Activated T-cell treated with anti-CD3 and anti-CD28 coated beads, Interleukin-2, amount 50 U/mL, for 4 hours (primary cell): ENCODE measurements at regions not wholly inside any gene's neighbourhood (a gene's known extent, or its start where the extent isn't known, plus 50 kb on each side); places are given as distances from the start of the nearest gene placed in this dataset.
"Not testable (repeated sequence)": the region's sequence is repeated elsewhere in the genome, so short reads cannot be mapped to it uniquely, and the experiment has no call there.

Source experiments
- ATAC-seq, 2 donors: fragments of 200-7000 bp; cut with Tn5 transposase; one replicate each; pipeline ENCODE4 v1.10.0; 2021
- DNase-seq: peaks from one replicate; pipeline ENCODE4 v3.0.0-alpha.2; 2020
- H3K27me3 Mint-ChIP-seq: one replicate; pipeline ENCODE4 v1.8.0; 2021; ENCODE audit warnings: low read depth, mixed read lengths
- H3K36me3 Mint-ChIP-seq: one replicate; pipeline ENCODE4 v1.8.0; 2022; ENCODE audit warnings: mixed read lengths; ENCODE audit not compliant: insufficient read depth
- H3K4me1 Mint-ChIP-seq: one replicate; pipeline ENCODE4 v1.8.0; 2021; ENCODE audit warnings: low read depth, mixed read lengths
- H3K4me3 Mint-ChIP-seq: one replicate; pipeline ENCODE4 v1.8.0; 2021; ENCODE audit warnings: mild to moderate bottlenecking, moderate library complexity, mixed read lengths
- H3K9me3 Mint-ChIP-seq: one replicate; pipeline ENCODE4 v1.8.0; 2021; ENCODE audit warnings: mixed read lengths

DNA sequence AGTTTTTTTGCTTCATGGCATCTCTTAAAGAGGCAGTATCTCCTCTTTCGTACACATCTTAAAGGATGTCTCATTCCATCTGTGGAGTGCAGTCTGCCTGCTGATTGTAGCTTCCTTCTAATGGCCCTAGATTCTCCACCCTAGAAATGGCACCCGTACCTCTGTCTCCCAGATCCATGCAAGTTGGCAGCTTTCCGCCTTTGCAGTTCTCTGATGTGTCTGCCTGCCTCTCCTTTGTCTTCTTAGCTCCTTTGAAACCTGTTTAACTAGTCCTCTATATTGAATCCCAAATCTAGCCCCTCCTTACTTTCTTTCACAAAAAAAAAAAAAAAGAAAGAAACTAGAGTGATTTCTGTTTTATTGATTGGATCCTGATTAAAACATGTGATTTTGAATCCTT, 1025.0 kb downstream of the ZPLD1 start:
- no peaks in the 10 kb centered on the region for H3K27me3 Mint-ChIP-seq
- ATAC-seq (no peak), DNase-seq (no peak)
- H3K4me3 Mint-ChIP-seq: no peak overlapping the region
- H3K9me3 Mint-ChIP-seq: peaks cover 5% of the 10 kb centered on the region
- no peaks in the 10 kb centered on the region for H3K36me3 Mint-ChIP-seq
- no peaks in the 10 kb centered on the region for H3K4me1 Mint-ChIP-seq

DNA sequence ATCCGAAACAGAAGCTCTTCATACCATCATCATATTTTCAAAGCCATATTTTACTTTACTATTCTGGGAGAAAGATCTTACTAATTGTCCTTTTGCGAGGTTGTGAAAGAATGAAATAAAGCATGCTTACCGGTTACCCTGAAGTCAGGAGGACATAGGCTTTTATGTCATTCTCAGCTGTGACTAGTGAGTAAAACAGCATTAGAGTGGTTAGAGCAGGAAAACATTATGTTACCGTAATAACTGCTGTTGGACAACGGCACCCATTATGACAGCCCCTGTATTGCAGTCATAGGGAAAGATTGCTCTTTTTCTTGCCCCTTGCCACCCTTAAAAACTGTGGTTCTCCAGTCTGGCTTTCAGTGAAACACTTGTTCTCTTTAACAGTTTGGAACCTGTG, 1035.7 kb downstream of the ZPLD1 start:
- Mint-ChIP-seq H3K9me3 (peaks cover 5% of the 10 kb centered on the region), H3K4me3 (no peak overlapping the region), H3K27me3 (no peaks in the 10 kb centered on the region), H3K36me3 (no peaks in the 10 kb centered on the region), H3K4me1 (no peaks in the 10 kb centered on the region)
- no peak for DNase-seq
- no peak for ATAC-seq

DNA sequence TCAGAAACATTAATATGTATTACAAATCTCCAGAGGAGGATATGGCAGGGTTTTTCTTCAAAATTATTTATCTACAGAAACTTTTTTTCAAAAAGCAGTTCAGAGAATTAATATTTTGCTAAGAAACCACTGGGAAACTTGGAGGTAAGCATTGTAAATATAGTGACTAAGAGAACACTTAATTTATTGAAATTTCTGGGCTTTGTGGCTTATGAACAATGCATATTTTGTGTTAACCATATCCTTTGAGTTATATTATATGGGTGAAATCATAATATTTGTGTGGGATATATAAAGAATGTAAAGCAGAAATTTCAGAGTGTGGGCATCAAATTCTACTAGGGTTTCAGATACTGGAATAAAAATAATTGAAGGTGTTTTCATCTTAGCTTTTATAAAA, 1059.2 kb downstream of the ZPLD1 start:
- Mint-ChIP-seq H3K4me1 (no peaks in the 10 kb centered on the region), H3K9me3 (peaks cover 4% of the 10 kb centered on the region), H3K27me3 (no peaks in the 10 kb centered on the region), H3K36me3 (no peaks in the 10 kb centered on the region), H3K4me3 (no peak overlapping the region)
- ATAC-seq: no peak
- DNase-seq: no peak

GRCh38 chr3:103494512-103494911, 1059.7 kb downstream of the ZPLD1 start:
- Mint-ChIP-seq H3K4me3 (no peak overlapping the region), H3K36me3 (no peaks in the 10 kb centered on the region)

GRCh38 chr3:103495186-103495585, 1060.4 kb downstream of the ZPLD1 start:
- no peak for ATAC-seq

More at GRCh38 chr3:103494512-103494911, 1059.7 kb downstream of the ZPLD1 start:
- ATAC-seq (no peak), DNase-seq (no peak)
- H3K9me3 Mint-ChIP-seq: peaks cover 4% of the 10 kb centered on the region
- H3K4me1 Mint-ChIP-seq: no peaks in the 10 kb centered on the region
- no peaks in the 10 kb centered on the region for H3K27me3 Mint-ChIP-seq

DNA sequence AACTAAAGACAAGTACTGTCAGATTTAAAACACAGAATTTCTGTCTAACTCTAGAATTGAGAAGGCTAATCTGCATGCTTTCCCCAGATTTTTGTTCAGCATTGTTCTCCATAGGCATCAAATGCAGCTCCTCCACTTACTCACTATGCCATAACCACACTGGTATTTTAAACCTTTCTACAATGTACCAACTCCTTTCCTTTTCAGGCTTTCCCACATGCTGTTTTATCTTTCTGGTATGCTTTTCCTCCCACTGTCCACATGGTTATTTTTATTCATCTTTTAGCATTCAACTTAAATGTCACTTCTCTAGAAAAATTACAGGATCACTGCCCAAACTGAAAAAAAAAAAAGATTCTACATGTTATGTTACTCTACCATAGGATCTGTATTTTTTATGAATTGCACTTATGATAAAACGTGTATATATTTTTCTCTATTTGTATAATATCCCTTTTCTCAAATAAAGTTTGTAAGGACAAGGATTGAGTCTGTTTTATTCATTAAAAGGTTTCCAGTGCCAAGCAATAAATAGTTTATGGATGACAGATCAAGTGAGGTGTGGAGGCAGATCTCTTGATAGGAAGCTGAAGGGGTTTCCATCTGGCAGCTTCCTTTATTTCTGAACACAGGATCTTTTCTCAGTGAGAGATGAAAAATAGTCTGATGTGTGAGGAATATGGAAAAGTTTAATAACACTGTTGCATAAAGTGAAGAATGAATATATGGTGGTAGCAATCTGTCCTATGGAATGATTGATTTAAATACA, 1064.5 kb downstream of the ZPLD1 start:
- DNase-seq: no peak
- Mint-ChIP-seq H3K36me3 (no peaks in the 10 kb centered on the region), H3K27me3 (no peaks in the 10 kb centered on the region), H3K4me1 (no peaks in the 10 kb centered on the region), H3K4me3 (no peak overlapping the region), H3K9me3 (peaks cover 7% of the 10 kb centered on the region)
- ATAC-seq: no peak

More at GRCh38 chr3:103495186-103495585, 1060.4 kb downstream of the ZPLD1 start:
- Mint-ChIP-seq H3K36me3 (no peaks in the 10 kb centered on the region), H3K4me3 (no peak overlapping the region), H3K4me1 (no peaks in the 10 kb centered on the region), H3K27me3 (no peaks in the 10 kb centered on the region), H3K9me3 (peaks cover 8% of the 10 kb centered on the region)
- no peak for DNase-seq

DNA sequence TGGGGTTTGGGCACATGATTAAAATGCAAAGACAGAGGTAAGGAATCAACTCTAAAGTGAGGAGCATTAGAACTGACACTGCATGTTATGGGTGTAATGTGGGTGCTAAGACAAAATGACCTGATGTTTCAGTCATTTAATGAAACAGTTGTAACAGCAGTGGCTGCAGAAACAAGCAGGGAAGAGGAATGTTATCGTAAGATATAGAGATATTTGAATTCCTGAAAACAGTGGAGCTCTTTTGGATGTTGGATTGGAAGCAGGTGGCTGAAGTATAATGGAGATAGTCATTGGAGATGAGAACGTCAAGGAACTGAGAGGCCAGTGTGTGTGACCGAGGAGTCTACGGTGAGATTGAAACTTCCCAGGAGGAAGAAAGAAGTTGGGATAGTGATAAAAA, 1065.2 kb downstream of the ZPLD1 start:
- Mint-ChIP-seq H3K4me3 (no peak overlapping the region), H3K4me1 (no peaks in the 10 kb centered on the region)
- no peak for ATAC-seq

GRCh38 chr3:103510760-103511159, 1075.9 kb downstream of the ZPLD1 start:
- ATAC-seq: no peak
- H3K9me3 Mint-ChIP-seq: peaks cover 10% of the 10 kb centered on the region
- H3K27me3 Mint-ChIP-seq: no peaks in the 10 kb centered on the region
- no peak for DNase-seq
- H3K4me3 Mint-ChIP-seq: no peak overlapping the region
- H3K36me3 Mint-ChIP-seq: no peaks in the 10 kb centered on the region
- H3K4me1 Mint-ChIP-seq: no peaks in the 10 kb centered on the region

More for the DNA sequence above, 1065.2 kb downstream of the ZPLD1 start:
- Mint-ChIP-seq H3K27me3 (no peaks in the 10 kb centered on the region), H3K9me3 (peaks cover 7% of the 10 kb centered on the region), H3K36me3 (no peaks in the 10 kb centered on the region)
- no peak for DNase-seq

DNA sequence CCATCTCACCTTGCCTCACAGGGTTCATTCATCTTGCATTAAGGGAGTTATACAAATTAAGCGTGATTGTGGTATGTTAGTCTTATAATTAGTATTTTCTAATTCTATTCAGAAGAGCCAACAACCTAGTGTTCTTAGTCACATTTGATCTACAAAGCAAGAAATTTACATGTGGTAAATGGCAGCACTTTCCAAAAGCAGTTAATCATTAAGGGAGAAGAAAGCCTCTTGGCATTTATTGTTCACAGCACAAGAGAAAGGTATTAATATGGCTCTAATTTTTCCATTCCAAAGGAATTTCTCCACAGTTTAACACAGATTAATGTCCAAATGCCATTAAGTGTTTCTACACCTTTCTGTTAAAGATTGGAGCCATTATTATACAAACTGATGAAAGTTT, 1077.1 kb downstream of the ZPLD1 start:
- Mint-ChIP-seq H3K4me3 (no peak overlapping the region), H3K9me3 (peaks cover 3% of the 10 kb centered on the region), H3K27me3 (no peaks in the 10 kb centered on the region), H3K4me1 (no peaks in the 10 kb centered on the region), H3K36me3 (no peaks in the 10 kb centered on the region)
- DNase-seq: no peak
- ATAC-seq: no peak

DNA sequence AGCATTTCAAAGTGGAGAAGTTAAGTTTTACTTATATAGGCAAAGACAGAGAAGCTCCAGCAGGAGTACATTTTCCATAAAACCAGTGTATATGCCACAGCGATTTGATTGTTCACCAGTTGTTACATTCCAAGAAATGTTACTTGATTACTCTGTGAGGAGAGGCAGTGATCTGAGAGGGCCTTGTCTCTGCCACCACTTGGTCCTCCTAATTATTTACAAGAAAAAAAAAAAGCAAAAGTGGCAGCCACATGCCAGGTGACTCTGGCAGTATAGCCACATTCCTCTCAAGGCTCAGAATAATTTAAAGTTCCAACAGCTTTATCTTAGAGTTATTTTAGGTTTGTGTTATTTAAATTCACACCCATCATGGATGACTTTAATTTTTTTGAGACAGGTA, 1077.8 kb downstream of the ZPLD1 start:
- ATAC-seq: no peak
- Mint-ChIP-seq H3K4me3 (no peak overlapping the region), H3K9me3 (peaks cover 8% of the 10 kb centered on the region), H3K4me1 (no peaks in the 10 kb centered on the region), H3K27me3 (no peaks in the 10 kb centered on the region), H3K36me3 (no peaks in the 10 kb centered on the region)
- no peak for DNase-seq

DNA sequence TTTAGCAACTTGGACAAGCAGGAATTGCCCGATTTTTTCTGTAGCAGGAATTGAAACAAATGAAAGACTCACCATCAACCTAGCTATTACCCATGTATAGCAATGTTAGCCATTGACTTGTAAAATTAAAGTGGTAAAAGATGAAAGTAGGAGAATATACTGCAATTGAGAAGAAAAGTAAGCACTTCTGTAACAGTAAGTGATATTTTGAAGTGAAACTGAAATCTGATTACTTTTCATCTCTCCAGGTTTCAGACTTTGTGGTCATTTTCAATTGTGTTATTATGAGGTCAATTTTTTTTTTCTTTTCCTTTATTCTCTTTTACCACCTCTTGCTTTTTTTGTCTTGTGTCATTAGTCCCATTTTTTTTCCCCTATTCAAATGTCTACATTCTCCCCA, 1078.2 kb downstream of the ZPLD1 start:
- Mint-ChIP-seq H3K4me1 (no peaks in the 10 kb centered on the region), H3K27me3 (no peaks in the 10 kb centered on the region), H3K36me3 (no peaks in the 10 kb centered on the region), H3K4me3 (no peak overlapping the region), H3K9me3 (peaks cover 8% of the 10 kb centered on the region)
- no peak for ATAC-seq
- DNase-seq: no peak

DNA sequence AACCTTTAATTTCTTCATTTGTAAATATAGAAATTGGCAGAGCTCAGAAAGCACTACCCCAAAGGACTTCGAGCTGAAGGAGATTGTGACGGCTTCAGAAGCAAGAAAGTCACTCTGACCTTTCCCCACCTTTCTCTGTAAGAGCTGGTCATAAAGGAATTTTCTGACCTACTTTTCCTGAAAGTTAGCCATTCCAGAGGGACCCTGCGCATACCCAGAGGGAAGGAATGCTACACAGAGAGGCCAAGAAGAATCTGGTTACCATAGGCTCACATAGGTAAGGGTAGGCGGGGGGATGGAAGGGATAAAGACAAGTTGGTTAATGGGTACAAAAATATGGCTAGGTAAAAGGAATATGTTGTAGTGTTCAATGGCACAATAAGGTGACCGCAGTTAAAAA, 1080.3 kb downstream of the ZPLD1 start:
- DNase-seq: no peak
- no peak for ATAC-seq
- Mint-ChIP-seq H3K4me1 (no peaks in the 10 kb centered on the region), H3K4me3 (no peak overlapping the region), H3K27me3 (no peaks in the 10 kb centered on the region), H3K9me3 (peaks cover 10% of the 10 kb centered on the region), H3K36me3 (no peaks in the 10 kb centered on the region)

DNA sequence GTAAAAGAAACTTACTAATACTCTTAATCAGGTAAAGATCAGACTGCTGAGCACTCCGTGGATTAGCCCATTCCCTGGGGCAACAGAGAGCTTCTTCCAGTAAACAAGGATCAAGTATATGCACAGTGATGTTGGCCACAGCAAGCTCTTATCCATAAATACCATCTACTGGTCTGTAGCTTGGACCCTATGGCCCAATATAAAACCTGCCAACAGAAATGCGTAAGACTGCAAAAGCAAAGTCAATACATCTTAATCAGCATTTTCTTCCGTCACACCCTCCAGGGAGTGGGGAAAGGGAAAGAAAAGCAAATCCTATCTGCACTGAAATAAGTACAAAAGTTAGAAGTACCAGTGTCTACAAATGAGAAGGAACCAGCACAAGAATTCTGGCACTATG, 1082.1 kb downstream of the ZPLD1 start:
- Mint-ChIP-seq H3K36me3 (no peaks in the 10 kb centered on the region), H3K4me3 (no peak overlapping the region), H3K27me3 (no peaks in the 10 kb centered on the region), H3K4me1 (no peaks in the 10 kb centered on the region), H3K9me3 (peaks cover 14% of the 10 kb centered on the region)
- DNase-seq (no peak), ATAC-seq (no peak)

GRCh38 chr3:103531327-103531726, 1096.5 kb downstream of the ZPLD1 start:
- not testable (repeated sequence) for H3K36me3 Mint-ChIP-seq, H3K4me3 Mint-ChIP-seq, H3K4me1 Mint-ChIP-seq, ATAC-seq, DNase-seq, H3K9me3 Mint-ChIP-seq, H3K27me3 Mint-ChIP-seq

DNA sequence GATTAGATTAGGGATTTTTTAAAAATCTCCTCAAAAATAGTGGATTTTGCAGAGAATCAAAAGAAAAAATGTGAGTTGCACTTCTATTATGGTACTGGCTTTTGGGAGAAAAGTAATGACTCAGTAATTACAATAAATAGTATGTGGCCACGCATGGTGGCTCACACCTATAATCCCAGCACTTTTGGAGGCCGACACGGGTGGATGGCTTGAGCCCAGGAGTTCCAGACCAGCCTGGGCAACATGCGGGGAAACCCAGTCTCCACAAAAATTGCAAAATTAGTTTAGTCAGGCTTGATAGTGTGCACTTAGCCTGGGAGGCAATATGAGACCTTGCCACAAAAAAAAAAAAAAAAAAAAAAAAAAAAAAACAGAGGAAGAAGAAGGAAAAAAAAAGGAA, 1098.2 kb downstream of the ZPLD1 start:
- Mint-ChIP-seq H3K27me3 (no peaks in the 10 kb centered on the region), H3K4me3 (no peak overlapping the region), H3K9me3 (peaks cover 3% of the 10 kb centered on the region), H3K36me3 (no peaks in the 10 kb centered on the region), H3K4me1 (no peaks in the 10 kb centered on the region)
- DNase-seq (no peak), ATAC-seq (no peak)
